ENCODE measurements at regions not wholly inside any gene's neighbourhood (a gene's known extent, or its start where the extent isn't known, plus 50 kb on each side); places are given as distances from the start of the nearest gene placed in this dataset.

DNA sequence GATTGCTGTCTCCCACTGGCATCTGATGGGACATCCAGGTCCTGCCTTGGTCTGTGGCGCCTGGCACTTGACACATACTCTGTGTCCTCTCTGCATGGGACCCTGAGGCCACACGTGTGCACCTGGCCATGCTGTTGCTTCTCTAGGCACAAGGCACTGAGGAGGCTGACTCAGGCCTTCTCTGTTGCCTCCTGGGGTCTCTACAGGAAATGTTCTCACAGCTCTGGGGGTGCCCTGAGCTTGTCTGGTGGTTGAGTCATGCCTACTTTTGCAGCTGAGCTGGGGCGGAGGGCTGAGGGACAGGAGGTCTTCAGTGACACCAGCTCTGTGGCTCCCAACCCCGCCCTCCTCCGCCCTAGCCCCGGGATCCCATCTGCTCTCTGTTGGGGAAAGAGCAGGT is 207.0 kb upstream of the HS6ST1 start:
- no peak for DNase-seq (ENCODE audit: low read depth)
- TF ChIP-seq, protein P1, sequence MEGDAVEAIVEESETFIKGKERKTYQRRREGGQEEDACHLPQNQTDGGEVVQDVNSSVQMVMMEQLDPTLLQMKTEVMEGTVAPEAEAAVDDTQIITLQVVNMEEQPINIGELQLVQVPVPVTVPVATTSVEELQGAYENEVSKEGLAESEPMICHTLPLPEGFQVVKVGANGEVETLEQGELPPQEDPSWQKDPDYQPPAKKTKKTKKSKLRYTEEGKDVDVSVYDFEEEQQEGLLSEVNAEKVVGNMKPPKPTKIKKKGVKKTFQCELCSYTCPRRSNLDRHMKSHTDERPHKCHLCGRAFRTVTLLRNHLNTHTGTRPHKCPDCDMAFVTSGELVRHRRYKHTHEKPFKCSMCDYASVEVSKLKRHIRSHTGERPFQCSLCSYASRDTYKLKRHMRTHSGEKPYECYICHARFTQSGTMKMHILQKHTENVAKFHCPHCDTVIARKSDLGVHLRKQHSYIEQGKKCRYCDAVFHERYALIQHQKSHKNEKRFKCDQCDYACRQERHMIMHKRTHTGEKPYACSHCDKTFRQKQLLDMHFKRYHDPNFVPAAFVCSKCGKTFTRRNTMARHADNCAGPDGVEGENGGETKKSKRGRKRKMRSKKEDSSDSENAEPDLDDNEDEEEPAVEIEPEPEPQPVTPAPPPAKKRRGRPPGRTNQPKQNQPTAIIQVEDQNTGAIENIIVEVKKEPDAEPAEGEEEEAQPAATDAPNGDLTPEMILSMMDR (IDR thresholded peaks at IDR 0.05; ENCODE audit: insufficient read depth, low read depth, low read length, missing control alignments), result no peak

DNA sequence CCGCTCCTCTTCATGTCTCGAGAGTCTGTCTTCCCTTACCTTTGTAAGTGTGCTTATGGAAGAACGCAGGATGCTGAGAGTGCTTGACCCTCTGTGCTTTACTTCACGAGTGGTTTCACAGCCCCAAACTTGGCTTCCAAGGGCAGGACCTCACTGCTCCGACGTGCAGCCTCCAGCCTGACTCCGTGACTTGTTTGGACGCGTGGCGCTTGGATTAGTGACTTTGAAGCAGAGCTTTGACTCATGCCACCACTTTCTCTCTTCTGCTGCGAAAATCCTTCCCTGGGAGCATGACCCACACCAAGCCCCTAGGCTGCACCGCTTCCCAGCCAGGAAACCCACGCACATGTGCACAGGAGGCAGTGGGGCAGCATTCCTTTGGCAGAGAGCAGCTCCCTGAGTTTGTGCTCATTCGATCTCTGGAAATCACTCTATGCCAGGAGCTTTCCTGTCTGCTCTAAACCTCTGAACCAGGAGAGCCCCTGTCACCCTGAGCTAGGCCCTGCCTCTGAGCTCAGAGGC is 207.8 kb upstream of the HS6ST1 start:
- no peak overlapping the region for H3K4me3 ChIP-seq (ENCODE audit: low read length)
- peak; percentile 6 for DNase-seq (ENCODE audit: low read depth)
- TF ChIP-seq, protein P1 (IDR thresholded peaks at IDR 0.05; ENCODE audit: insufficient read depth, low read depth, low read length, missing control alignments), result no peak

More for the DNA sequence above, 207.0 kb upstream of the HS6ST1 start:
- no peak overlapping the region for H3K4me3 ChIP-seq (ENCODE audit: low read length)

DNA sequence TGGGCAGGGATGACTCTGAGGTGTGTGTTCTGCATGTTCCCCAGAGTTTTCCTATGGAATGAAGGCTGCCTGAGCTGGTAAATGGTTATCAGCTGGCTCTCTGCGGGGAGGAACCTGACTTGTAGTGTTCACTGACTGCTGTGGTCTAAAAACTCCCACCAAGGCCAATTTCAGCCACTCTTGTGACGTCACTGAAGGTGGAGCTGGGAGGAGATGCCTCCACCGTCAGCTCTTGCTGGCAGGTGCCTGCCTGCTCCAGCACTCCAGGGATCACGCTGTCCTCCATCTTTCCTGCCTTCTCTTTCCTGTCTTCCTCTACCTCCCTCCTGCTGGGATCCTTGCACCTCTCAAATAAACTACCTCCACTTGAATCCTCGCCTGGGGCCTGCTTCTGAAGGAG is 209.5 kb upstream of the HS6ST1 start:
- TF ChIP-seq, protein P1 (IDR thresholded peaks at IDR 0.05; ENCODE audit: insufficient read depth, low read depth, low read length, missing control alignments), result no peak
- no peak for DNase-seq (ENCODE audit: low read depth)
- no peak overlapping the region for H3K4me3 ChIP-seq (ENCODE audit: low read length)

DNA sequence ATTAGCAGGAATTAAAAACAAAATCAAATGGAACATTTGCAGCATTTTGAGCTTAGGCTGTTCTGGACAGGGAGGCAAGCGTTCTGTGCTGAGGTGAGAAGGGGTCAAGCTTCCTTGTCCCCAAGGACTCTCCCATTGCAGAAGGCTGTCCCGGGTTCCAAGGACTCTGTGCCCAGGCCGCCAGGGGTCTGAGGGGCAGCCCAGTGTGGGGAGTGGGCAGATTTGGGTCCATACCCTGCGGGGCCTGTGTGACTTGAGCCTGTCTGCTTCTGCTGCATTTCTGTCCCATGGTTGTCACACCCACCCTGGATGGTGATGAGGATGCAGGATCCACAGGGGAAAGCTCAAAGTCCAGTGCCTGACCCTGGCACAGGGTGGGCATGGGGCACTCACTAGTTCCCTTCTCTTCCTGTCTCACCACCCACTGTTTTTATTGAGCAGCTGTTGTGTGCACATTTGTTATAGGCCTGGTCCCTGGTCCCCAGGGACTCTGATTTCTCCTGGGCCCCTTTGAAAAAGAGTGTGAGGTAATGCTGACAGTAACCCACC is 211.4 kb upstream of the HS6ST1 start:
- no peak overlapping the region for H3K4me3 ChIP-seq (ENCODE audit: low read length)
- no peak for DNase-seq (ENCODE audit: low read depth)
- TF ChIP-seq, protein P1 (IDR thresholded peaks at IDR 0.05; ENCODE audit: insufficient read depth, low read depth, low read length, missing control alignments), result no peak

DNA sequence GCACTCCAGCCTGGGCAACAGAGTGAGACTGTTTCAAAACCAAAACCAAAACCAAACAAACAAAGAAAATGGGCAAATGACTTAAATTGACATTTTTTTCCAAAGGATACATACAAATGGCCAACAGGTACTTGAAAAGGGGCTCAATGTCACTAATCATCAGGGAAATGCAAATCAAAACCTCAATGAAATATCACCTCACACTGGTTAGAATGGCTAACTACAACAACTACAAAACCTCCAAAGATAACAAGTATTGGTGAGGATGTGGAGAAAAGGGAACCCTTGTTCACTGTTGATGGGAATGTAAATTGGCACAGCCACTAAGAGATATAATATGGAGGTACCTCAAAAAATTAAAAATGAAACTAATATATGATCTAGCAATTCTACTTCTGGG is 213.2 kb upstream of the HS6ST1 start:
- TF ChIP-seq, protein P1 (IDR thresholded peaks at IDR 0.05; ENCODE audit: insufficient read depth, low read depth, low read length, missing control alignments), result peak; percentile 14
- DNase-seq (ENCODE audit: low read depth), result no peak
- no peak overlapping the region for H3K4me3 ChIP-seq (ENCODE audit: low read length)

DNA sequence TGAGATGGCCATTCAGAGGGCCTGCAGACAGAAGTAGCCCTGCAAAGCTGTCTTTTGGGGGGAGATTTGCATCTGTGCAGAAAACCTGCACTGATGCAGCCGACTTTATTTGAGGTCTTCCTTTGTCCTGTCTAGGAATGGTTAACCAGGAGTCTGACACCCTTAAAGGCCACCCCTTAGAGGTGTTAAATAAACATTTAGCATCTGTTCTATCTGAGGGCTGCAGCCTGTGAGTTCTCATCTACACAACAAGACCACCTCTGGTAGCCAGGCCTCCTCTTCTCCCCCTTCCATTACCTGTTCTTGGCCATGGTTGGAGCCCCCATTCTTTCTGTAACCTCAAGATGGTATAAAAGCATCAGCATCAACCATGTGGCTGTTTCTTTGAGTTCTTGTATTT is 214.4 kb upstream of the HS6ST1 start:
- TF ChIP-seq, protein P1 (IDR thresholded peaks at IDR 0.05; ENCODE audit: insufficient read depth, low read depth, low read length, missing control alignments), result no peak
- H3K4me3 ChIP-seq (ENCODE audit: low read length), result no peak overlapping the region
- DNase-seq (ENCODE audit: low read depth), result no peak

Data from epithelial cell of esophagus (primary cell).